GM19467 (cell line): ENCODE measurements at regions not wholly inside any gene's neighbourhood (a gene's known extent, or its start where the extent isn't known, plus 50 kb on each side); places are given as distances from the start of the nearest gene placed in this dataset.
"Not testable (repeated sequence)": the region's sequence is repeated elsewhere in the genome, so short reads cannot be mapped to it uniquely, and the experiment has no call there.

Experiments used
- ATAC-seq: cut with Tn5 transposase; IDR thresholded peaks from one replicate; pipeline ENCODE4 v1.9.1; 2021; ENCODE audit warnings: mild to moderate bottlenecking, moderate library complexity; ENCODE audit not compliant: unreplicated experiment

- no peak for ATAC-seq
Observed at GRCh38 chr2:219829667-219830352, 202.4 kb downstream of the SLC4A3 start.

- no peak for ATAC-seq
Observed at GRCh38 chr2:219830353-219830738, 202.9 kb downstream of the SLC4A3 start.

- ATAC-seq, result no peak
Observed at GRCh38 chr2:219831957-219832356, 204.5 kb downstream of the SLC4A3 start.

GRCh38 chr2:219832904-219833303, 205.5 kb downstream of the SLC4A3 start:
- ATAC-seq, result no peak

- ATAC-seq, result no peak
Observed at GRCh38 chr2:219835493-219835892, 208.1 kb downstream of the SLC4A3 start.

- no peak for ATAC-seq
Observed at GRCh38 chr2:219836647-219837177, 209.3 kb downstream of the SLC4A3 start.

- peak; percentile 88 for ATAC-seq
Observed at GRCh38 chr2:219844401-219845091, 217.1 kb downstream of the SLC4A3 start.

GRCh38 chr2:219848882-219849281, 221.5 kb downstream of the SLC4A3 start:
- no peak for ATAC-seq

GRCh38 chr2:219851169-219851568, 223.7 kb downstream of the SLC4A3 start:
- ATAC-seq, result no peak

- ATAC-seq, result no peak
Observed at GRCh38 chr2:219851801-219852481, 224.5 kb downstream of the SLC4A3 start.

- no peak for ATAC-seq
Observed at GRCh38 chr2:219852626-219853025, 225.2 kb downstream of the SLC4A3 start.

- ATAC-seq, result no peak
Observed at GRCh38 chr2:219856602-219857001, 229.2 kb downstream of the SLC4A3 start.

GRCh38 chr2:219857751-219858150, 230.3 kb downstream of the SLC4A3 start:
- no peak for ATAC-seq

GRCh38 chr2:219861307-219861706, 233.9 kb downstream of the SLC4A3 start:
- ATAC-seq, result no peak

- ATAC-seq, result no peak
Observed at GRCh38 chr2:219864154-219864553, 236.7 kb downstream of the SLC4A3 start.

GRCh38 chr2:219868635-219869034, 241.2 kb downstream of the SLC4A3 start:
- no peak for ATAC-seq

GRCh38 chr2:219870041-219870440, 242.6 kb downstream of the SLC4A3 start:
- no peak for ATAC-seq

GRCh38 chr2:219871351-219871750, 243.9 kb downstream of the SLC4A3 start:
- no peak for ATAC-seq

GRCh38 chr2:219875036-219875435, 247.6 kb downstream of the SLC4A3 start:
- no peak for ATAC-seq

GRCh38 chr2:219875986-219876385, 248.6 kb downstream of the SLC4A3 start:
- ATAC-seq, result not testable (repeated sequence)

GRCh38 chr2:219876931-219877330, 249.5 kb downstream of the SLC4A3 start:
- no peak for ATAC-seq

- no peak for ATAC-seq
Observed at GRCh38 chr2:219877728-219878127, 250.3 kb downstream of the SLC4A3 start.
